ENCODE measurements at regions not wholly inside any gene's neighbourhood (a gene's known extent, or its start where the extent isn't known, plus 50 kb on each side); places are given as distances from the start of the nearest gene placed in this dataset.
"Not testable (repeated sequence)": the region's sequence is repeated elsewhere in the genome, so short reads cannot be mapped to it uniquely, and the experiment has no call there.

- DNase-seq = no peak
Observed at GRCh38 chr22:48834404-48834803, 993.3 kb downstream of the BRD1 start.

- DNase-seq = no peak
Observed at GRCh38 chr22:48832592-48832991, 995.1 kb downstream of the BRD1 start.

- DNase-seq = no peak
Observed at GRCh38 chr22:48829908-48830307, 997.8 kb downstream of the BRD1 start.

GRCh38 chr22:48828688-48829087 is 999.0 kb downstream of the BRD1 start:
- DNase-seq = no peak

GRCh38 chr22:48827904-48828555 is 999.6 kb downstream of the BRD1 start:
- DNase-seq = no peak

GRCh38 chr22:48827268-48827846 is 1000.3 kb downstream of the BRD1 start:
- no peak for DNase-seq

- DNase-seq = no peak
Observed at GRCh38 chr22:48826546-48826945, 1001.1 kb downstream of the BRD1 start.

GRCh38 chr22:48825802-48826520 is 1001.7 kb downstream of the BRD1 start:
- no peak for DNase-seq

GRCh38 chr22:48824712-48825651 is 1002.7 kb downstream of the BRD1 start:
- DNase-seq = no peak

GRCh38 chr22:48823941-48824340 is 1003.7 kb downstream of the BRD1 start:
- DNase-seq = no peak

- DNase-seq = no peak
Observed at GRCh38 chr22:48822278-48823233, 1005.1 kb downstream of the BRD1 start.

- DNase-seq = no peak
Observed at GRCh38 chr22:48821727-48822126, 1005.9 kb downstream of the BRD1 start.

- no peak for DNase-seq
Observed at GRCh38 chr22:48821346-48821690, 1006.4 kb downstream of the BRD1 start.

- no peak for DNase-seq
Observed at GRCh38 chr22:48820481-48821345, 1007.0 kb downstream of the BRD1 start.

GRCh38 chr22:48819961-48820360 is 1007.7 kb downstream of the BRD1 start:
- no peak for DNase-seq

- DNase-seq = no peak
Observed at GRCh38 chr22:48819232-48819631, 1008.4 kb downstream of the BRD1 start.

- not testable (repeated sequence) for DNase-seq
Observed at GRCh38 chr22:48817491-48817890, 1010.2 kb downstream of the BRD1 start.

GRCh38 chr22:48811885-48812284 is 1015.8 kb downstream of the BRD1 start:
- DNase-seq = no peak

GRCh38 chr22:48808038-48808960 is 1019.4 kb downstream of the BRD1 start:
- no peak for DNase-seq

- no peak for DNase-seq
Observed at GRCh38 chr22:48807155-48807554, 1020.5 kb downstream of the BRD1 start.

Measured in stimulated activated CD4-positive, alpha-beta T cell treated with anti-CD3 and anti-CD28 coated beads, Interleukin-12 subunit alpha, Interleukin-12 subunit beta, amount 100 ng/mL, for 4 hours (primary cell).